ENCODE measurements at regions not wholly inside any gene's neighbourhood (a gene's known extent, or its start where the extent isn't known, plus 50 kb on each side); places are given as distances from the start of the nearest gene placed in this dataset.

GRCh38 chr4:176013476-176014247 lies 52.0 kb upstream of the WDR17 start:
- in situ Hi-C loops (cut with HindIII; ENCODE audit: low sequenced_read_pairs), result no loop called here

GRCh38 chr4:176014583-176015108 lies 51.0 kb upstream of the WDR17 start:
- TF ChIP-seq CTCF (IDR thresholded peaks at IDR 0.05; ENCODE audit: low read depth, low read length), result no peak
- in situ Hi-C loops (cut with HindIII; ENCODE audit: low sequenced_read_pairs), result no loop called here
- no peak overlapping the region for H3K4me3 ChIP-seq (ENCODE audit: low read depth, low read length)
- no peak for DNase-seq (ENCODE audit: low read depth, low spot score)

More at GRCh38 chr4:176013476-176014247, 52.0 kb upstream of the WDR17 start:
- no peak for DNase-seq (ENCODE audit: low read depth, low spot score)
- TF ChIP-seq CTCF (IDR thresholded peaks at IDR 0.05; ENCODE audit: low read depth, low read length), result no peak
- H3K4me3 ChIP-seq (ENCODE audit: low read depth, low read length), result no peak overlapping the region
